Posterior cingulate gyrus (tissue), 11 donors: ENCODE measurements at regions not wholly inside any gene's neighbourhood (a gene's known extent, or its start where the extent isn't known, plus 50 kb on each side); places are given as distances from the start of the nearest gene placed in this dataset.

Experiments
- DNase-seq, 10 donors: peaks; one replicate each; pipeline versions ENCODE4 v3.0.0 to v3.0.0-alpha.2; 2020 to 2021; ENCODE audit warnings: mixed read lengths in 3 of 10
- intact Hi-C: fragments of 100-400 bp; cut with DNase I; formaldehyde crosslinking; loops from one replicate; pipeline ENCODE4 v1.15.1; 2023

GRCh38 chr15:94829887-94830884 lies 598.8 kb downstream of the MCTP2 start:
- intact Hi-C loops, result no loop called here
- no peak for DNase-seq

GRCh38 chr15:94834000-94834399 lies 602.6 kb downstream of the MCTP2 start:
- intact Hi-C loops, result no loop called here
- DNase-seq, result no peak

GRCh38 chr15:94834494-94834893 lies 603.1 kb downstream of the MCTP2 start:
- intact Hi-C loops, result no loop called here
- no peak for DNase-seq

- intact Hi-C loops, result no loop called here
- no peak for DNase-seq
These were observed 606.9 kb downstream of the MCTP2 start for GRCh38 chr15:94838281-94838680.

GRCh38 chr15:94840794-94841783 lies 609.7 kb downstream of the MCTP2 start:
- no peak for DNase-seq
- intact Hi-C loops, result no loop called here

- intact Hi-C loops, result no loop called here
- no peak for DNase-seq
These were observed 611.7 kb downstream of the MCTP2 start for GRCh38 chr15:94843060-94843459.

- no peak for DNase-seq
- intact Hi-C loops, result no loop called here
These were observed 612.8 kb downstream of the MCTP2 start for GRCh38 chr15:94844198-94844537.

GRCh38 chr15:94844538-94845389 lies 613.4 kb downstream of the MCTP2 start:
- intact Hi-C loops, result no loop called here
- peak in 4 of 10 donors; percentile 15 to 67 (median 31) for DNase-seq

- DNase-seq, result no peak
- intact Hi-C loops, result no loop called here
These were observed 614.0 kb downstream of the MCTP2 start for GRCh38 chr15:94845390-94845716.

GRCh38 chr15:94847325-94847724 lies 616.0 kb downstream of the MCTP2 start:
- DNase-seq, result no peak
- intact Hi-C loops, result no loop called here

GRCh38 chr15:94848054-94848453 lies 616.7 kb downstream of the MCTP2 start:
- intact Hi-C loops, result no loop called here
- no peak for DNase-seq

- intact Hi-C loops, result no loop called here
- DNase-seq, result no peak
These were observed 623.7 kb downstream of the MCTP2 start for GRCh38 chr15:94855018-94855408.

GRCh38 chr15:94855409-94856266 lies 624.3 kb downstream of the MCTP2 start:
- no peak for DNase-seq
- intact Hi-C loops, result no loop called here

- peak in 3 of 10 donors; percentile 59 to 79 (median 70) for DNase-seq
- intact Hi-C loops, result no loop called here
These were observed 625.0 kb downstream of the MCTP2 start for GRCh38 chr15:94856267-94856854.

GRCh38 chr15:94857466-94857865 lies 626.1 kb downstream of the MCTP2 start:
- intact Hi-C loops, result no loop called here

GRCh38 chr15:94858011-94858410 lies 626.6 kb downstream of the MCTP2 start:
- intact Hi-C loops, result no loop called here
- DNase-seq, result no peak

More at GRCh38 chr15:94857466-94857865, 626.1 kb downstream of the MCTP2 start:
- DNase-seq, result no peak

GRCh38 chr15:94858449-94858848 lies 627.1 kb downstream of the MCTP2 start:
- no peak for DNase-seq
- intact Hi-C loops, result no loop called here

- DNase-seq, result no peak
- intact Hi-C loops, result no loop called here
These were observed 627.6 kb downstream of the MCTP2 start for GRCh38 chr15:94858920-94859319.

GRCh38 chr15:94864600-94864999 lies 633.2 kb downstream of the MCTP2 start:
- intact Hi-C loops, result no loop called here
- DNase-seq, result no peak
